Activated CD8-positive, alpha-beta memory T cell treated with anti-CD3 and anti-CD28 coated beads, Interleukin-2, amount 10 ng/mL, durations not matched to agents 7 days and 5 days (primary cell): ENCODE measurements at regions not wholly inside any gene's neighbourhood (a gene's known extent, or its start where the extent isn't known, plus 50 kb on each side); places are given as distances from the start of the nearest gene placed in this dataset.
"Not testable (repeated sequence)": the region's sequence is repeated elsewhere in the genome, so short reads cannot be mapped to it uniquely, and the experiment has no call there.

Experiments
- ATAC-seq: fragments of 150-1000 bp; cut with Tn5 transposase; one replicate; pipeline ENCODE4 v1.10.0; 2021; ENCODE audit warnings: moderate library complexity
- CTCF ChIA-PET: fragments of 350-600 bp; sonication (Branson Sonifier 250); formaldehyde crosslinking; loops from one replicate; lab custom pipeline; 2021; ENCODE audit warnings: antibody characterized with exemption; lab: Charles Lee
- DNase-seq: peaks from one replicate; pipeline ENCODE4 v3.0.0-alpha.2; 2020
- H3K27ac Mint-ChIP-seq: one replicate; pipeline ENCODE4 v1.8.0; 2021; ENCODE audit warnings: mild to moderate bottlenecking, mixed read lengths
- H3K27me3 Mint-ChIP-seq: one replicate; pipeline ENCODE4 v1.8.0; 2021; ENCODE audit warnings: mixed read lengths
- H3K36me3 Mint-ChIP-seq: one replicate; pipeline ENCODE4 v1.8.0; 2021; ENCODE audit warnings: mild to moderate bottlenecking, mixed read lengths
- H3K4me1 Mint-ChIP-seq: one replicate; pipeline ENCODE4 v1.8.0; 2021; ENCODE audit warnings: mixed read lengths
- H3K4me3 Mint-ChIP-seq: one replicate; pipeline ENCODE4 v1.8.0; 2021; ENCODE audit warnings: mild to moderate bottlenecking, moderate library complexity, mixed read lengths
- H3K9me3 Mint-ChIP-seq: one replicate; pipeline ENCODE4 v1.8.0; 2022; ENCODE audit warnings: low read depth, mixed read lengths

DNA sequence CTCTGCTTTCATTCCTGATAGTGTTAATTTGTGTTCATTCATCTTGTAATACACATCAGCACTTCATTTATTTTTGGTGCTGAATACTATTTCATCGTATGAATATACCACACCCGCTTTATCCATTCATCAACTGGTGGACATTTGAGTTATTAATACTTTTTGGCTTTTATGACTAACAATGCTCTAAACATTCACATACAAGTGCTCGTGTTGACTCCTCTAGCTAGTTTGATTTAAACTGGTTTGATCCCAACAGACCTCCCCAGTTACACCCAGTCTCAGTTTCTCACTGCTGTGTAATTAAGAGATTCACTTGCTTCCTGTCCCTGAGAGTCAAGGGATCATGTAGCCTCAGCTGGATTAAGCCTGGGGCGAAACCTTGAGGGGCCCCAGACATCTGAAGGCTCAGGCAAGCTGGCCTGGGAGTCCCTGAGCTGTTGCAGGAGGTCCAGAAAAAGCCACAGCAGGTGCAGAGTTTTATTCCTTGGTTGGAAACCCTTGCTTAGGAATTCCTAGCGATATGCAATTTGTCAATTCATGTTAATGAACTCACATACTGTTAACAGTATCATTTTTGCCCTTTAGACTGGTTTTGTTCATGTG is 52.8 kb upstream of the CLDN24 start:
- Mint-ChIP-seq H3K4me1 (no peaks in the 10 kb centered on the region), H3K27me3 (peaks cover 16% of the 10 kb centered on the region), H3K4me3 (no peak overlapping the region), H3K9me3 (peaks cover 2% of the 10 kb centered on the region), H3K36me3 (no peaks in the 10 kb centered on the region), H3K27ac (no peak overlapping the region)
- CTCF ChIA-PET = interaction anchor here (0.7 kb wide), 1 partner anchor 302 kb away, joined by 3 read pairs; no protein-coding TSS in a partner anchor
- ATAC-seq (no peak), DNase-seq (no peak)

DNA sequence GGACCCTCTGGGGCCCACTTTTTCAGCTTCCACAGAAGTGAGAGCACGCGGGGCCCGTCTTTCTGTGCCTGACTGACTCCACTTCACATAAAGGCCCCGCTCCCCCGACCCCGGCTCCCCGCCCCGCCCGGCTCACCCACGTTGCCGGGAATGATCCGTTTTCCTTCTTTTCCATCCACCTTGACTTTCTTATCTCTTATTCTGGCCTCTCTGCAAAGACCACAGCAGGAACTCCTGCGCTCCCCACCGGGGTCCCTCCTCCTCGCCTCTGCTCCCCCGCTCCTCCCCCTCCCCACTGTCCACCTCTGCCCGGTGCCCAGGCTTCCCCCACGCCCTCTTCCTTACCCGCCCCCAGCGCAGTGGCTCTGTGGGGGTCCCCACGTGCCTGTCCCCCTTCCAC is 54.2 kb upstream of the CLDN24 start:
- no peak for DNase-seq
- Mint-ChIP-seq H3K9me3 (peaks cover 2% of the 10 kb centered on the region), H3K27ac (no peak overlapping the region), H3K4me3 (no peak overlapping the region), H3K4me1 (no peaks in the 10 kb centered on the region), H3K36me3 (no peaks in the 10 kb centered on the region), H3K27me3 (peaks cover 16% of the 10 kb centered on the region)
- CTCF ChIA-PET = no interaction called here
- no peak for ATAC-seq

DNA sequence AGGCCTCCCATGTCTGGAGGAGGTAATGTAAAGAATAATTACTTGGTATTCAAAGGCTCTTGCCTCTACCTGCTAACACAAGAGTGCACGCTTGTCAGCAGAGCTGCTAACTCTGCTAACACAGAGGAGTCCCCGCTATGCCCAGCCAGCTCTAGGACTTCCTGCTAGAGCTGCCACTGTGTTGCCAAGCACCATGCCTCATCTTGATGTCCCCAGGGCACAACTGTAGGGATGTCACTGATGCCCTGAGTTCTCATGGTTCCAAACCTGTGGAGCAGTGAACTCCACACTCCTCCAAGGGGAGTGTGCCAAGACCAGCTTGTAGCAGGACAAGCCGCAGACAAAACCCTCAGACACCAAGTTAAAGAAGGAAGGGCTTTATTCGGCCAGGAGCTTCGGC is 55.3 kb upstream of the CLDN24 start:
- CTCF ChIA-PET = no interaction called here
- no peak for DNase-seq
- ATAC-seq = no peak
- H3K36me3 Mint-ChIP-seq = no peaks in the 10 kb centered on the region
- H3K4me1 Mint-ChIP-seq = no peaks in the 10 kb centered on the region
- H3K27ac Mint-ChIP-seq = no peak overlapping the region
- no peak overlapping the region for H3K4me3 Mint-ChIP-seq
- H3K27me3 Mint-ChIP-seq = peaks cover 12% of the 10 kb centered on the region
- peaks cover 2% of the 10 kb centered on the region for H3K9me3 Mint-ChIP-seq

DNA sequence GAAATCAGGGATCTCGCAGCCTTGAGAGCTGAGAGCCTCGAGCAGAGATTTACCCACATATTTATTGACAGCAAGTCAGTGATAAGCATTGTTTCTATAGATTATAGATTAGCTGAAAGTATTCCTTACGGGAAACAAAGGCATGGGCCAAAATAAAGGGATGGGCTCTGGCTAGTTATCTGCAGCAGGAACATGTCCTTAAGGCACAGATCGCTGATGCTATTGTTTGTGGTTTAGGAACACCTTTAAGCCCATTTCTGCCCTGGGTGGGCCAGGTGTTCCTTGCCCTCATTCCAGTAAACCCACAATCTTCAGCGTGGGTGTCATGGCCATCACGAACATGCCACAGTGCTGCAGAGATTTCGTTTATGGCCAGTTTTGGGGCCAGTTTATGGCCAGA is 56.1 kb upstream of the CLDN24 start:
- H3K27me3 Mint-ChIP-seq, H3K9me3 Mint-ChIP-seq, CTCF ChIA-PET, H3K27ac Mint-ChIP-seq, DNase-seq, H3K4me1 Mint-ChIP-seq, ATAC-seq, H3K36me3 Mint-ChIP-seq, H3K4me3 Mint-ChIP-seq: not testable (repeated sequence)

DNA sequence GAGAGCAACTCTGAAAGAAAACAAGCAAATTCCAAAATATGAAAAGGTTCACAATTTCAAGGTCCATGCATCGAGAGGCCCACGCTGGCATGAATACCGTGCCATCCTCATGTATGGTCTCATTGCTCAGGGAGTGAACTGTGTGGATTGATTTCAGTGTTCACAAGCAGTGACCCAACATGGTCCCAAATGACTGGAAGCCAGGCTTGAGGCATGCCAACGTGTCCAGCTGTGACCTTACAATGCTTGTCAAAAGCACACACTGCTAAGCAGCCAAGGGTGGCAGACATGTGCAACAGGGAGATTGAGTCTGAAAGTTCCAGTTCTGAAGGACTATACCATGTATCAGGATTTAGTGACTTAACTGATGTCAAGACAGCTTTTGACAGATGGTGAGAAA is 58.7 kb upstream of the CLDN24 start:
- Mint-ChIP-seq H3K9me3 (peaks cover 2% of the 10 kb centered on the region), H3K4me3 (no peak overlapping the region), H3K36me3 (no peaks in the 10 kb centered on the region), H3K27ac (no peak overlapping the region), H3K4me1 (no peaks in the 10 kb centered on the region), H3K27me3 (no peaks in the 10 kb centered on the region)
- ATAC-seq (no peak), DNase-seq (no peak)
- CTCF ChIA-PET = no interaction called here

DNA sequence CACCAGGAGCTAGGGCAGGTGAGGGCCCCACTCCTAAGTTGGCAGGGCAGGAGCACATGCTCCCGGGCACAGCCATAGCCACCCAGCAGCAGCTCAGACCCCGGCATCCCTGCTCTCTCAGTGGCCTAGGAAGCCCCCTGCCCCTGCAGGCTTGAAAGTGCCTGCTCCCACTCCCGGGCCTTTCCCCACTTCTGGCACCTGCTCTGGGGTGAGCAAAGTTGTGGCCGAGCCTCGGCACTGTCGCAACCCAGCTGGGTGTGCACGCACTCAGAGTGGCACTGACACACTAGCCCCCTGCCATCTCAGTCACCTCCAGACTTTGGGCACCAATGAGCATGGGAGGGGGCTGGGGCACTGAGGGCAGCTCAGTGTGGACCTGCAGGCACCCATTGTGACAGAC is 60.8 kb upstream of the CDKN2AIP start:
- ATAC-seq (no peak), DNase-seq (no peak)
- Mint-ChIP-seq H3K4me3 (no peak overlapping the region), H3K9me3 (no peaks in the 10 kb centered on the region), H3K36me3 (no peaks in the 10 kb centered on the region), H3K4me1 (no peaks in the 10 kb centered on the region), H3K27me3 (peaks cover 4% of the 10 kb centered on the region), H3K27ac (no peak overlapping the region)
- CTCF ChIA-PET = no interaction called here

DNA sequence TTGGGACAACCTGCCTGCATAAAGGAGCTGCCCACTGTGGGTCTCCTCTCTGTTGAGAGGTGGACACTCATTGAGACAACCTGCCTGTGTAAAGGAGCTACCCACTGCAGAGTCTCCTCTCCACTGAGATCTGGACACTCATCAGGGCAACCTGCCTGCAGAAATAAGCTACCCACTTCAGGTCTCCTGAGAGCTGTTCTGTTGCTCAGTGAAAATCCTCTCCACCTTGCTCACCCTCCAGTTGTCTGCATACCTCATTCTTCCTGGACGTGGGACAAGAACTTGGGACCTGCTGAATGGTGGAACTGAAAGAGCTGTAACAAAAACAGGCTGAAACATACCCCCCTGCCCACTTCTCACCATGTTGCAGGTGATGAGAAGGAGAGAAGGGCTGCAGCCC is 59.9 kb upstream of the CDKN2AIP start:
- DNase-seq (no peak), ATAC-seq (no peak)
- Mint-ChIP-seq H3K36me3 (no peaks in the 10 kb centered on the region), H3K4me1 (no peaks in the 10 kb centered on the region), H3K9me3 (no peaks in the 10 kb centered on the region), H3K27me3 (peaks cover 4% of the 10 kb centered on the region), H3K4me3 (no peak overlapping the region), H3K27ac (no peak overlapping the region)
- CTCF ChIA-PET = no interaction called here

DNA sequence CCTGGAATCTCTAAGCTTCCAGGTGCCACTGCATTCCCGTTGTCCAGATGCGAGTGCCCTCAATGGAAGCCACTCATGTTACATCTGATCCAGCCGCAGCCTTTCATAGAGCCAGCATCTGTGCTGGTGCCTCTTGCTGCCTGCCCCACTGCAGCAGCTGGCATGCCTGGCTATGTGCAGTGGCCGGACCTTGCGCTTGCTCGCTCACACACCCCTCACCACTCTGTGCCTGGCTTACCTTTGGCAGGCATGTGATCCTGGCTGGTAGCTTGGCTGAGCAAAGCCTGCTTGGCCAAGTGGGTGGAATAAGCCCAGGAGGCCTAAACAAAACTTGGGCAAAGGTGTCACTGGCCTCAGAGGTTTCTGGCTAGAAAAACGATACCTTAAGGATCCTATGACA is 59.5 kb upstream of the CDKN2AIP start:
- no peaks in the 10 kb centered on the region for H3K36me3 Mint-ChIP-seq
- CTCF ChIA-PET = no interaction called here
- H3K27ac Mint-ChIP-seq = no peak overlapping the region
- no peaks in the 10 kb centered on the region for H3K9me3 Mint-ChIP-seq
- H3K27me3 Mint-ChIP-seq = peaks cover 6% of the 10 kb centered on the region
- no peaks in the 10 kb centered on the region for H3K4me1 Mint-ChIP-seq
- ATAC-seq = no peak
- DNase-seq = no peak
- no peak overlapping the region for H3K4me3 Mint-ChIP-seq

DNA sequence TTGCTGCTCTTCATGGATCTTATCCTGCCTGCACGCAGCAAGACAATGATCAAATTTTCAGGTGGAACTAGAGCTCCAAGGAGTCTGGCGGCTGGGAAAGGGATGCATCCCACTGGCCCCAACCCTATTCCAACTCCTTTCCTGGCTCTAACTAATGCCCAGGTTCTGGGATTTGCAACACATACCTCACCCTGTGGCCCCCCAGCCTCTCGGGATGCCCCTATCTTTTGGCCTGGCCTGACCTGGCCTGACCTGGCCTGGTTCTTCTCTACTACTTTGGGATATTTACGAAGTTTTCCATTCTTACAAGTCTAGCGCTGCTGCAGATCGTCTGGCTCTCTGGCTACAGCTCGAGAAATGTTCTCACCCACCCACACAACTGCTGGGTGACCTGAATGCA is 56.4 kb upstream of the CDKN2AIP start:
- no peak for ATAC-seq
- Mint-ChIP-seq H3K27me3 (peaks cover 16% of the 10 kb centered on the region), H3K4me1 (peaks cover 5% of the 10 kb centered on the region), H3K9me3 (no peaks in the 10 kb centered on the region), H3K4me3 (no peak overlapping the region), H3K27ac (no peak overlapping the region), H3K36me3 (no peaks in the 10 kb centered on the region)
- CTCF ChIA-PET = interaction anchor here (1.3 kb wide), 1 partner anchor 19 kb away, joined by 4 read pairs; no protein-coding TSS in a partner anchor
- DNase-seq = no peak

DNA sequence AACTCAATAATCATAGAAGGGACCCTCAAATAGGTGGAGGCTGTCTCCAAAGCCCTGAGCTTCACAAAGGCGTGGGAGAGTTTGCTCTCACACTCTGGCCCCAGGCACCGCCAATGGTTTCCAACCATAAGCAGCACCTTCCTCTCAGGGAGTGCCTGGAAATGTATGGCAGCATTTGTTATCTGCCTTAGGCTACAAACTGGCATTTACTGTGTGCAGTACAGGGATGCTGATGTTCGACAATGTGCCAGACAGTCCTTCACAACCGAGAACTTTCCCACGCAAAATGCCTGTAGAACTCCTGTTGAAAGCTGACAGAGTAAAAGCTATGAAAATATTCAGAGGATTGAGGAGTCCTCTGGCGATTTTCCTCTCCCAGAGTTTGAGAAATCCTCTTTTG is 55.7 kb upstream of the CDKN2AIP start:
- ATAC-seq = no peak
- CTCF ChIA-PET = interaction anchor here (1.3 kb wide), 1 partner anchor 18 kb away, joined by 4 read pairs; no protein-coding TSS in a partner anchor
- peaks cover 5% of the 10 kb centered on the region for H3K4me1 Mint-ChIP-seq
- H3K4me3 Mint-ChIP-seq = no peak overlapping the region
- H3K27ac Mint-ChIP-seq = no peak overlapping the region
- peaks cover 16% of the 10 kb centered on the region for H3K27me3 Mint-ChIP-seq
- no peaks in the 10 kb centered on the region for H3K36me3 Mint-ChIP-seq
- no peaks in the 10 kb centered on the region for H3K9me3 Mint-ChIP-seq
- no peak for DNase-seq

DNA sequence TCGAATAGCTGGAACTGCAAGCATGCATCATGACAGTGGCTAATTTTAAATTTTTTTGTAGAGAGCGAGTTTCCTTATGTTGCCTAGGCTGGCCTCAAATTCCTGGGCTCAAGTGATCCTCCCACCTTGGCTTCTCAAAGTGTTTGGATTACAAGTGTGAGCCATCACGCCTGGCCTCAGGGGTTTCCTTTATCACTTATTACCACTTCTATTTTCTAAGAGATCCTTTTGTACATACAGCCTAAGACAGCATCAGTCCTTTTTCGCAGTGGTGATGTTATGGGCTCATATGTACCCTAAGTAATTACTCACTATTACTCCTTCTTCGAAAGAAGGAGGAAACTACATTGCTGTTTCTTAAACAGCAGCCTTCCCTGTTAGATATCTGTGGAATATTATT is 54.1 kb upstream of the CDKN2AIP start:
- Mint-ChIP-seq H3K9me3 (no peaks in the 10 kb centered on the region), H3K36me3 (no peaks in the 10 kb centered on the region), H3K27ac (no peak overlapping the region), H3K4me1 (peaks cover 5% of the 10 kb centered on the region), H3K27me3 (peaks cover 16% of the 10 kb centered on the region), H3K4me3 (no peak overlapping the region)
- no peak for ATAC-seq
- no peak for DNase-seq
- CTCF ChIA-PET = no interaction called here

DNA sequence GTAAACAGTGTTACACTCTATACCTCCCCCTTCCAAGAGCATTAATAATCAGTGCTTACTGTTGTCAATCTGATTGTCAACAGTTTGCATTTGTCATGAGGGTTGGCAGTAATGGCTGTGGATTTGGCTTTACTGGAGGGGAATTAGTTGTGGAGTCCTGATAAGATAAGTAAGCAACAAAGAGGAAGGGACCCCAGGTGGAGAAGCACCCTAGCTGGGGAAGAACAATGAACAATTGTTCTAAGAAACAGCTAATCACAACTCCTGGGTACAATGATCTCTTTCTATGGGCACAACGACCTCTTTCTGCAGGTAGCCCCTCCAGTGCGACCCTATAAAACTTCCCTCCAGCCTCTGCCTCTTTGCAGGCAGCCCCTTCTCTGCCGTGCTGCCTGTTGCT is 53.2 kb upstream of the CDKN2AIP start:
- H3K4me1 Mint-ChIP-seq = peaks cover 5% of the 10 kb centered on the region
- H3K36me3 Mint-ChIP-seq = no peaks in the 10 kb centered on the region
- H3K4me3 Mint-ChIP-seq = no peak overlapping the region
- CTCF ChIA-PET = no interaction called here
- no peaks in the 10 kb centered on the region for H3K9me3 Mint-ChIP-seq
- peaks cover 16% of the 10 kb centered on the region for H3K27me3 Mint-ChIP-seq
- ATAC-seq (no peak), DNase-seq (no peak)
- H3K27ac Mint-ChIP-seq = no peak overlapping the region

DNA sequence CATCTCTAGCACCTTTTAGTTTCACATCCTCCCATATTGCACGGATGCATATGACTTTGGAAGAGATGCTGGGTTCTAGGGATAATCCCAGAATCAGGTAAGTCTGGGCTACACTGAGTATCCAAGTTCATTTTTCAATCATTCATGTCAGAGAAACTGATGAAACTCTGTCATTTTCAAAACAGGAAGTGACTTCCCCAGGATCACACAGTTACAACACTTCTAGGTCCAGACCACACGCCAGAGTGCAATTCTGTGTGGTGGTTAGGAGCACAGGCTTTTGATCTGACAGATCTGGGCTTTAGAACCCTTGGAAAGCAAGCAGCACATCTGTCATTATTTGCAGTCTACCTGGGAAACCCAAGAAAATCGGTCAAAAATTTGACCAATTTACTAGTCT is 52.1 kb upstream of the CDKN2AIP start:
- no peak overlapping the region for H3K27ac Mint-ChIP-seq
- CTCF ChIA-PET = no interaction called here

DNA sequence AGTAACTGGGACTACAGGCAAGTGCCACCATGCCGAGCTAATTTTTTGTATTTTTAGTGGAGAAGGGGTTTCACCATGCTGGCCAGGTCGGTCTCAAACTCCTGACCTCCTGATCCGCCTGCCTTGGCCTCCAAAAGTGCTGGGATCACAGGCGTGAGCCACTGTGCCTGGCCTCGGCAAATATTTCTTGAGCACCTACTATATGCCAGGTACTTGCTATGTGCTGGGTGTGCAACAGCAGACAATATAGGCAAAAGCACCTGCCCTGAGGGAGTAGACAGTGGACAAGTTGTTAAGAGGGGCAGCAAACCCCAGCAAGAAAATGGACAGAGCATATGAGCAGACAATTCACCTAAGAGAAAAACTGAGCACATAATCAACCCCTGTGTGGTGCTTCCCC is 51.0 kb upstream of the CDKN2AIP start:
- ATAC-seq (no peak), DNase-seq (no peak)
- Mint-ChIP-seq H3K4me1 (peaks cover 18% of the 10 kb centered on the region), H3K36me3 (no peaks in the 10 kb centered on the region), H3K27ac (no peak overlapping the region), H3K27me3 (peaks cover 19% of the 10 kb centered on the region), H3K4me3 (no peak overlapping the region), H3K9me3 (no peaks in the 10 kb centered on the region)
- CTCF ChIA-PET = interaction anchor here (0.7 kb wide), 1 partner anchor 33 kb away, joined by 3 read pairs; no protein-coding TSS in a partner anchor

More for the DNA sequence above, 52.1 kb upstream of the CDKN2AIP start:
- no peak for ATAC-seq
- Mint-ChIP-seq H3K4me1 (peaks cover 13% of the 10 kb centered on the region), H3K4me3 (no peak overlapping the region), H3K9me3 (no peaks in the 10 kb centered on the region), H3K36me3 (no peaks in the 10 kb centered on the region), H3K27me3 (peaks cover 22% of the 10 kb centered on the region)
- no peak for DNase-seq
